MM.1S (cell line): ENCODE measurements at regions not wholly inside any gene's neighbourhood (a gene's known extent, or its start where the extent isn't known, plus 50 kb on each side); places are given as distances from the start of the nearest gene placed in this dataset.

Experiments
- EZH2phosphoT487 ChIP-seq: fragments of 300-600 bp; sonication (generic); IDR thresholded peaks from 2 replicates; pipeline ENCODE4 v1.6.1; 2018; ENCODE audit warnings: antibody characterized with exemption, low read length
- TF ChIP-seq, protein P1 (sequence below): fragments of 300-600 bp; sonication (generic); IDR thresholded peaks from 2 replicates; pipeline ENCODE4 v1.5.1; 2016; ENCODE audit warnings: antibody characterized with exemption, low read length, mixed read lengths

- TF ChIP-seq, protein P1, sequence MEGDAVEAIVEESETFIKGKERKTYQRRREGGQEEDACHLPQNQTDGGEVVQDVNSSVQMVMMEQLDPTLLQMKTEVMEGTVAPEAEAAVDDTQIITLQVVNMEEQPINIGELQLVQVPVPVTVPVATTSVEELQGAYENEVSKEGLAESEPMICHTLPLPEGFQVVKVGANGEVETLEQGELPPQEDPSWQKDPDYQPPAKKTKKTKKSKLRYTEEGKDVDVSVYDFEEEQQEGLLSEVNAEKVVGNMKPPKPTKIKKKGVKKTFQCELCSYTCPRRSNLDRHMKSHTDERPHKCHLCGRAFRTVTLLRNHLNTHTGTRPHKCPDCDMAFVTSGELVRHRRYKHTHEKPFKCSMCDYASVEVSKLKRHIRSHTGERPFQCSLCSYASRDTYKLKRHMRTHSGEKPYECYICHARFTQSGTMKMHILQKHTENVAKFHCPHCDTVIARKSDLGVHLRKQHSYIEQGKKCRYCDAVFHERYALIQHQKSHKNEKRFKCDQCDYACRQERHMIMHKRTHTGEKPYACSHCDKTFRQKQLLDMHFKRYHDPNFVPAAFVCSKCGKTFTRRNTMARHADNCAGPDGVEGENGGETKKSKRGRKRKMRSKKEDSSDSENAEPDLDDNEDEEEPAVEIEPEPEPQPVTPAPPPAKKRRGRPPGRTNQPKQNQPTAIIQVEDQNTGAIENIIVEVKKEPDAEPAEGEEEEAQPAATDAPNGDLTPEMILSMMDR, result no peak
- TF ChIP-seq EZH2phosphoT487, result no peak
Measured at GRCh38 chr11:13098063-13098462, 88.9 kb downstream of the RASSF10 start.
